HG03064 (cell line): ENCODE measurements at regions not wholly inside any gene's neighbourhood (a gene's known extent, or its start where the extent isn't known, plus 50 kb on each side); places are given as distances from the start of the nearest gene placed in this dataset.
"Not testable (repeated sequence)": the region's sequence is repeated elsewhere in the genome, so short reads cannot be mapped to it uniquely, and the experiment has no call there.

ENCODE experiments used
- ATAC-seq: cut with Tn5 transposase; IDR thresholded peaks from one replicate; pipeline ENCODE4 v1.9.1; 2021; ENCODE audit warnings: low read depth; ENCODE audit not compliant: unreplicated experiment

DNA sequence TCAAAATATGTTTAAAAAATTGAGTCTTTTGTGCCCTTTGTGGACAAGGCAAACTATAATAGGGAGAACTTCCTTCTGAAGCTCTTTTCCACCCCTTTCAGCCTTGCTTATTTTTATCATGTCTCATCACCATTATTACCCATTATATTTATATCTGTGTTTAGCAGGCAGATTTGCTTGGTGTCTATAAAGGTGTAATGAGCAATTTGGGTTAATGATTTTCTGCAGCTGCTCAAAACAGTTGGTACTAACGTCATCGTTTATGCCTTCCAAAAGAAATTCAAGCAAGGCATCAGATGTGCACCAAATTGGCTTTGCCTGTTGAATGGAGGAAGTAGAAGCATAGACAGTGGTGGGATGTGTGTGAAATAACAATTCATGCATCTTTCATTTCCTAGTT lies 483.7 kb upstream of the SGO1 start:
- no peak for ATAC-seq

DNA sequence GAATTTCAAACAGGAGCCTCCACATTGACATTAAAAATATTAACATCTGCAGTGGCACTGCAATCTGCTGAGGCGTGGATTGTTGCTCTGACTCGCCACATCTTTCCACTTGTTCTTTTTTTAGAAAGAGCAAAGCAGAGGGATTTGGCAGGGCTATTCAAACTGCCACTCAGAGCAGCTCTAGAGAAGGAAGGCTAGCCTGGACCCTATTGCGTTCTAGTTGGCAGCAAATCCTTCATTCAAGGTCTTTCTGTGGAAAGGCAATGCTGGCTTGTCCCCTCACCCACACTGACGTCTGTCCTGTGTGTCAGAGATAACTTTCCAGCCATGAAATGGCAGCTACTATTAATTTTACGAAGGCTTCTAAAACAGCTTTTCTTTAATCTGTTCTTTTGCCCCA lies 483.2 kb upstream of the SGO1 start:
- ATAC-seq, result no peak

DNA sequence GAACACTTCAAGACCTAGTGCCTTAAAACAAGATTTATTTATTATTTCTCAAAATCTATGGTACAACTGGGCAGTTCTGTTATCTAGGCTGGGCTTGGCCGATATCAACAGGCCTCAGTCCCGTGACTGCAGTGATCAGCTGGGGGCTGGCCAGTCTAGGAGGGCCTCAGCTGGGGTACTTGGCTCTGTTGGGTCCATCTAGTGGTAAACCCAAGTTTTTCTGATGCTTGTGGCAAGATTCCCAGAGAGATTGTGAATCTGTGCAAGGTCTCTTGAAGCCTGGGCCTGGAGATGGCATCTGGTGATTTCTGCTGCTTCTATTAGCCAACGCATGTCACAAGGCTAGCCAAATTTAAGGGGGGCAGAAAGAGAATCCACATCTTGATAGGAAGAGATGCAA lies 482.4 kb upstream of the SGO1 start:
- ATAC-seq, result no peak

DNA sequence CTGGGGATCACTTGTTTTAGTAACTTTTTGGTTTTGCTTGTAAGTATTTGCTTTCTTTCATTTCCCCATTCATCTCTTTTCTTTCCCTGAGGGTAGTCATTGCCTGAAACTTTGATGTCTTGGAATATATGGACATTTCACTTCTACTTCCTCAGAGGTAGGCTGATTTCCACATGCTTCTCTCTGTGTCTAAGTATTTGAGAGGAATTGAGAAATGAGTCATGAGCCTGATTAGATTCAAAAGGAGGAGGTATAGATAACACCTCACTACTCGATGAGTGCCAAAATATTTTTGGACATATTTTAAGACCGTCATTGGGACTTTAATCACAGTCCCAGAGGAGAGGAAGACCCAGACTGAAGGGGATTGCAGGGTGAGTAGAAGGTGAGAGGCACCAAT lies 480.1 kb upstream of the SGO1 start:
- no peak for ATAC-seq

DNA sequence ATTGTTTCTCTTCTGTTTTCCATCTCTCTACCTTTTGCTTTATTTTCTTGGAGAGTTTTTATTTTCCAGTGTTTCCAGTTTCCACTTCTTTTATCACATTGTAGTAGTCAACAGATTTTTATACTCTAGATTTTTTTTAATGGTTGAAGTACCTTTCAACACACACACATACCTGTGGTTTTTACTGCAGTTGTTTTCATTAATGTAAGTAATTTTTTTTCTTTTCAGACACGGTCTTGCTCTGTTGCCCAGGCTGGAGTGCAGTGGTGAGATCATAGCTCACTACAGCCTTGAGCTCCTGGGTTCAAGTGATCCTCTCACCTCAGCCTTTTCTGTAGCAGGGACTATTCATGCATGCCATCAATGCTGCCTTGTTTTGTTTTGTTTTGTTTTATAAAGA lies 472.5 kb upstream of the SGO1 start:
- no peak for ATAC-seq

DNA sequence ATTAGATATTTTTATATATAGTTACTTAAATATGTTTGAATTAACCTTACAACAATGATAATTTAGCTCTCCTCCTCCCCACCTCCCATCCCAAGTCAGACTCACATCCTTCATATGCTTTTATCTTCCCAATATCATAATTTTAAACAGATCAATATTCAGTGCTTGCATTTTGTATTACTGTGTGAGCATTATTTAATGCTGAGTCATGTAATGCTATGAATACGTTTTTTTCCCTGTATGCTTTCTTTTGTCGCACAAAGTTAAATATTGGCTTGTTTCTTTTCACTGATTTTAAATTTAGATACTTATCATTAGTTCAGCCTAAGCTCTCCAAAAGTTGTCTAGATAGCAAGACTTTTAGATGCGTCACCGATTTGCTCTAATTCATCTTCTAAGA lies 471.6 kb upstream of the SGO1 start:
- ATAC-seq, result no peak

DNA sequence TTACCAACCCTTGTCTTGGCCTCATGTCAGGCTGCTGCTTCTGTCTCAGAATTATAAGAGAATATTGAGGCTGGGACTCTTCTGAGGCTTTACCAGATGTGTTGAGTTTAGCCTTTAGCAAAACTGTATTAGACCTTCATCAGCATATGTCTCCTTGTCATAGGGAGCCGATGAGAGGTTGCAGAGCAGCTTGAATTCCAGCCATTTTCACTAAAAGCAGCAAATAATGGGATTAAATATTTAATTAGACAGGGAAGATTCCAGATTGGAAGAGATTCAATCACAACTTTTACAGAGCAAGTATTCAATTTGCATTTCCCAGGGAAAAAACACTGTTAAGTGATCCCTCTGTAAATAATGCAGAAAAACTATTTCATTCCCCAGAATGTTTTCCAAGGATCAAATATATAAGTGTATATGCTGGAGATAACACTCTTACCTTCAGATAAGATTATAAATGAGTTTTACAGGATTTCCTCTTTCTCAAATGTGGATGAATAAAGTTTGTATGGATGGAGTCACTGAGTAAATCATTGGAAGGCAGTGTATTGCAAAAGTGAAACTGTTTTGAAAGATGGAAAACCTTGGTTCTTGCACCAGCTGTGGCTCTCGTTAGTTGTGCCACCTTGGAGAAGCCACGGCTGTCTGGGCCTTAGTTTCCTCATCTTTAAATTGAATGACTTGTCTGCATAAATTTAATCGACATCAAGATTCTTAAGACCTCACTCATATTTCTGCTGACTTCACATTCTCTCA lies 466.4 kb upstream of the SGO1 start:
- ATAC-seq, result no peak

DNA sequence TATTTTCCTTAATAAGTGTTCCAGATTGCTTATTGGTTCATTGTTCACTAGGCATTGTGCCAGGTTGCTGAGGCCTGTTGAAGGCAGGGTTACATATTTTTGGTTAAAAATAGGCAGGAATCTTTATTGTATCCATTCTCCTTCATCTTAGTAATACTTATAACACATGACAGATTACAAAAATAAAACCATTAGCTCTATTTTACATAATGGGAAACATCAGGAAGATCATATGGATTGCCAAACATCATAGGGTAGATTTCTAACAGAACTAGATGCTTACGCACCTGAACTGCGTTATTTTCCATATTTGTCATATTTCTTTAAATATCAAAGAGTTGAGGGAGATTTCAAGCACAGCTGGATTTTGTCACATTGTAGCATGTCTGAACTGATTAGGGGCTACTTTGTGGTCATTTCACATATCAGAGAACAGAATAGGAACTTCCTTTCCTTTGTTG lies 462.9 kb upstream of the SGO1 start:
- ATAC-seq, result no peak

DNA sequence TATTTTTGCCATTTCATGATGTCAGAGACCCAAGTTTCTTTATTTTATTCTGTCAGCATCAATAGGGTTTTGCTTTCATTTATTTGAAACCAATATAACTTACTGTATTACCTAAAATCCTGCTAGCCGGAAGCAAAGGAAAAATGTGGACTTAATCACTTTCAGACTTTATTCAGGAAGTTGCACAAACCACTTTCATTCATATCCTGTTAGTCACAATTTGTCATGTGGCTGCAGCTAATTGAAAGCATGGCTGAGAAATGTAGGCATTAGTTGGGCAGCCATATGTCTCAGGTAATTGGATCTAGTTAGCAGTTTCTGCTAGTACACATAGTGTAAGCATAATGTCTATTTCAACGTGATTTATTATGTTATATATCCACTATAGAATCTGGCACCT lies 462.3 kb upstream of the SGO1 start:
- ATAC-seq, result no peak

DNA sequence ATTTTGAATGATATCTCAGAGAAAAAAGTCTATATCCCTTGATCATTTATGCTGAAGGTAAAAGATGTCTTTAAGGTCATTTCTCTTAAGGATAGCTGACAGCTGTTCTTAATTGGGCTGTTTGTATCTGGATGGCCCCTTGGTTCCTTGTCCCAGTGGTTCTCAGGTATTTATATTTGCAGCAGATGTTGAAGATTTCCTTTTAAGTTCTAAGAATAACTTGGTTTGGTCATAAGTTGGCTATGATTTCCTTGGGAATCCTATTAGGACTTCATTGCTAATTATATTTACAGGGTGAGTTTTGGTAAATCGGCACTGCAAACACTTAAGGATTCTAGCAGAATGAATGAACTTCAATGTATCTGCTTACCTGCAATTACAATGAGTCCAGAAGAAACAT lies 460.4 kb upstream of the SGO1 start:
- no peak for ATAC-seq

DNA sequence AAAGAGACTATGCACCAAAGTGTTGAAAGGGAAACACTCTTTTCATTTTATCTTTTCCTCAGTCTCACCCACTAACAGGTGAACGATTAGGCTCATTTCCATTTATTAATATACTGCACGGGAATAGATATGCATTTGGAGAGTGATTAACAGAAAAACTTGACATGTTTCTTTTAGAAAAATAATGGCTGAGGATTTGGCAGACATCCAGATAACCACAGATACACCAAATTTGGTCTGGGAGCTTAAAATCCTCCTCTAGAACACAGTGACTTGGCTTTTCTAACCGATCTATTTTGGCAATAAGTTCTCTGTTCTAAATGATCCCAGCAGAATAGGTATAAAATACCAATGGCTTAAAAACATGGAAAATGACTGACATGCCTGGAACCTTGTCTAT lies 459.3 kb upstream of the SGO1 start:
- ATAC-seq, result no peak

DNA sequence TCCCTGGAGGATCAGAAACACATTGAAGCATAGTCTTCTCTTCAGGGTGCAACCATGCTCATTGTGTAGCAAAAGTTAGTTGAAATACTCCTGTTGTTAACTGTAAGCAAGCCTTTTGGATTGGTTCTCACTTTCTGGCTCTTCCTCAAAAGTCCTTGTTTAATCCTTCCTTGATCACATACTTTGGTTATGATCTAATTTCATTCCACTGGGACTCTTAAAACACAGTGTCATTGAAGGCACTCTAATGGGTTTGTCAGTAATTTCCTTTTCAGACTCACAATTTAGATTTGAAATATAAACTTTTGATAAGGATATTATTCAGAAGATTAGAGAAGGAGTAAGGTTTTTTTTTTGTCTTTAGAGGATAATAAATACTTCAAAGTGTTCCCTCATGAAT lies 451.7 kb upstream of the SGO1 start:
- no peak for ATAC-seq

DNA sequence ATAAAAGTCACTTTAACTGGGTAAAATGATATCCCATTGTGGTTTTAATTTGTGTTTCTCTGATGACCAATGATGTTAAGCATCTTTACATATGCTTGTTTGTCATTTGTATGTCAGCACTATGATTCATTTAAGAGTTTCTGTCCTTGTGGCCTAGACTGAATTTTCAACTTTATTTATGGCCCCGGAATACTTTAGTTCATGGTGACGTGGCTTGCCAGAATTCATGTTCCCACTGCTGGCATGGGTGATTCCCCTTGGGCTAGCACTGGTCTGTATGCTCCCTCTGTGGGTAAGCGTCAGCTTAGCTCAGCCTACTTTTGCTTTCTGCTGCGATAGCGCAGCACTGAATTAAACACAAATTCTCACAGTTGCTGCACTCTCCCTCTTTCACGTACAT lies 436.3 kb upstream of the SGO1 start:
- no peak for ATAC-seq

DNA sequence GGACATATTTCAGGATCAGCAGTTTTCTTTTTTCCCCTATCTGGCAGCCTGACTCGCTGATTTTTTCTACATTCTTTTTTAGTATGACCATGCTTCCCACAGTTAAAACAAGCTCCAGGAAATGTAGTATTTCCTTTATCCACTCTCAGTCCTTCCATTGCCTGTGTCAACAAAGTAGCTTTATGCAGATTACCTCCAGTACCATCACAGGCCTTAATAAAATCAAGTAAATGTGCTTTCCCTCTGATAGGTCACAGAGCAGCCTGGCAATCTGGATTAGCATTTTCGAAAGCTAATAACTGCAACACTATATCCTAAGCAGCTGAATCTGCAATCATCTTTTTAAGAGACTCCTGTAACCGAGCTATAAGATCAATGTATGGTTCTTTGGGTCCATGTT lies 432.6 kb upstream of the SGO1 start:
- not testable (repeated sequence) for ATAC-seq

DNA sequence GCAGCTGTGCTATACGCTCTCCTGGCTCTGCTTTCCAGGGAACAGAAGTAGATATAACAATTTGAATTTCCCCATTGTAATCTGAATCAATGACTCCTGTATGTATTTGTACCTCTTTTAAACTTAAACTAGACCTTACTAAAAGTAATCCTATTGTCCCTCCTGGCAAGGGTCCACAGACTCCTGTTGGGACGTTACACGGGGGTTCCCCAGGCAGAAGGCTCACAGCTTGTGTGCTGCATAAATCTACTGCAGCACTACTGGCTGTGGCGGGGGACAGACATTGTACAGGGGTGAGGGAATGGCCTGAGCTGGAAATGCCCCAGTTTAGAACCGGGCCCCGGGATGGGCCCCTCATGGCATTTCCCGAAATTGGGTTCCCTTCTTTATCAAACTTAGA lies 432.2 kb upstream of the SGO1 start:
- ATAC-seq, result not testable (repeated sequence)

DNA sequence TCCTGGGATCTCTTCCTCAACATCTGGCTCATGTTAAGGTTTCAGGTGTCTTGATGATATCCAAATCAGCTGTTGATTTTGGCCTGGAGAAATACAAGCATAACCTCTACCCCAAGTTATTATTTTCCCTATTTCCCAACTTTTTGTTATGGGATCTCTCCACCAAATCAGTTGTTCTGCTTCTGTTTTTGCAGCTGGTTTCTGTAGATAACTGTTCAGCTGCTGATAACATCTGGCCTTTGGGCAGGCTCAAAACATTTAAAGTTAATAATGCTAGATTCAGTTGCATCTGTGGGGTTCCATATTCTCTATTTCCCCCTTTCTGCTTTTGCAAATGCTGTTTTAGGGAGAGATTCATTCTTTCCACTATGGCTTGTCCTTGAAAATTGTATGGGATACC lies 430.0 kb upstream of the SGO1 start:
- ATAC-seq, result not testable (repeated sequence)

DNA sequence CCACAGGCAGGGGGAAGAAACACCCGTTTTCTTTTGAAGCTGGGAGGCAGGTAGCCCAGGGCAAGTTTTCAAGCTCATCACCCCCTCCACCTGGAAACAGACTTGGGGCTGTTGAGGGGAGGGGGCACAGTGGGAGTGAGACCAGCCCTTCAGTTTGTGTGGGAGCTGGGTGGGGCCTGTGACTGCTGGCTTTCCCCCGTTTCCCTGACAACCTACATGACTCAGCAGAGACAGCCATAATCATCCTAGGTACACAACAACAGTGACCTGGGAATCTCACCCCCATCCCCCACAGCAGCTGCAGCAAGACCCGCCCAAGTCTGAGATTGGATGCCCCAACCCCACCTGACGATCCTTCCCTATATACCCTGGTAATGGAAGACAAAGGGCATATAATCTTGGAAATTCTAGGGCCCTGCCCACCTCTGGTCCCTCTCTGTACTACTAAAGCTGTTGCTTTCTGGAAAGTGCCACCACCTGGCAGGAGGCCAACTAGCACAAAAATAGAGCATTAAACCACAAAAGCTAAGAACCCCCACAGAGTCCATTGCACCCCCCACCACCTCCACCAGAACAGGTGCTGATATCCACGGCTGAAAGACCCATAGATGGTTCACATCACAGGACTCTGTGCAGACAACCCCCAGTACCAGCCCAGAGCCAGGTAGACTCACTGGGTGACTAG lies 422.2 kb upstream of the SGO1 start:
- ATAC-seq, result no peak

DNA sequence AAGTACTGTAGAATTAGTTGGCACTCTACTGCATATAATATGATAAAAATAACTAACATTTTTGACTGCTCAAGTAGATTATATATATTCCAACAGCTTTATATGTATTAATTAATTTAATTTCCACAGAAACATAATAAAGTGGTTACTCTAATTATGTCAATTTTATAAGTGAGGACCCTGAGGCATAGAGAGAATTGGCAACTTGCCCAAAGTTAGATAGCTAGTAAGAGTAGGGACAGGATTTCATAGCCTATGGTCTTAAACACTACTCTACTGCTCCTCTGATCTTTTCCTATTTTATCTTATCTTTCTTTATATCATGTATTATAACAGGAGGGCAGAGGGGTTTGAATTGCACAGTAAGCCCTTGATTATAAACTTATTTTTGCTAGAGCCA lies 418.7 kb upstream of the SGO1 start:
- no peak for ATAC-seq

DNA sequence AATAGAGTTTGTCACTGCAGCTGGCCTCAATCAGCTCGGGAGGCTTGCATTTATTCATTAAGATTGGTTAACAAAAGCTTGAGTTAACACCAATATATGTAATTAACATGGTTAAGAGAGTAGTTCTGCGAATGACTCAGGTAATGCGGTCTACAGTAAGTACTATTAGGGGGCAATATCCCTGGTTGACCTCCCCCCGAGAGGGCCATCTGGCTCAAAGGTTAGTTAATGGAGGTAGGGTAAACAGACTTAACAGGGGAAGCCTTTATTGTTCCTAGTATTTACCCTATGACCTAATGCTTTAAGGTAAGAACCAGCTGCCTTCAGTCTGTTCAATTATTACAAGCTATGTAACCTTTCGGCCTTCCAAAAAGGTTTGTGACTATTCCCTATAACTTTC lies 403.3 kb upstream of the SGO1 start:
- ATAC-seq, result no peak

DNA sequence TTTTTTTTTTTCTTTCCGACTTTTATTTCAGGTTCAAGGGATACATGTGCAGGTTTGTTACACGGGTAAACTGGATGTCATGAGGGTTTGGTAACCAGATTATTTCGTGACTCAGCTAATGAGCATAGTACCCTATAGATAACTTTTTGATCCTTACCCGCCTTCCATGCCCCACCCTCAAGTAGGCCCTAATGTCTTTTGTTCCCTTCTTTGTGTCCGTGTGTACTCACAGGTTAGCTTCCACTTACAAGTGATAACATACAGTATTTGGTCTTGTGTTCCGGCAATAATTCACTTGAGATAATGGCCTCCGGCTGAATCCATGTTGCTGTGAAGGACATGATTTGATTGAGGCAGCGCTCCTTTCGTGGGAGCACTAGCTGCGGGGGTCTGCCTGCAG lies 402.8 kb upstream of the SGO1 start:
- ATAC-seq, result no peak

DNA sequence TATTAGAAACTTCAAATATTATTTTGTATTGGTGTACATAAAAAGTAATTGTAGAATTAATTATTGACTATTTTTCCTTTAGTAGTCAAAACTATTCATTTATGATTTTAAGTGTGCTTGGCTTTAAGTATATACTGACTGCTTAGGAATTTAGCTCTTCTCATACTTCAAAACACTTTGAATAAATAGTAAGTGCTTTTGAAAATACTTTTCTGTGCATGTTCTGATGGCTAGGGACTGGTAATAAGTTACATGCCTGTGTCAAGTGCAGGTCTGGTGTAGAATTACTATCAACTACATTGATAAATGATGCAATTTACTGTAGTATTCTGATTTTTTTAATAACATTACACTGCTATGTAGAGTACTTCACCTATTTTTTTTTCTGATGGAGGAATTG lies 397.6 kb upstream of the SGO1 start:
- ATAC-seq, result no peak

DNA sequence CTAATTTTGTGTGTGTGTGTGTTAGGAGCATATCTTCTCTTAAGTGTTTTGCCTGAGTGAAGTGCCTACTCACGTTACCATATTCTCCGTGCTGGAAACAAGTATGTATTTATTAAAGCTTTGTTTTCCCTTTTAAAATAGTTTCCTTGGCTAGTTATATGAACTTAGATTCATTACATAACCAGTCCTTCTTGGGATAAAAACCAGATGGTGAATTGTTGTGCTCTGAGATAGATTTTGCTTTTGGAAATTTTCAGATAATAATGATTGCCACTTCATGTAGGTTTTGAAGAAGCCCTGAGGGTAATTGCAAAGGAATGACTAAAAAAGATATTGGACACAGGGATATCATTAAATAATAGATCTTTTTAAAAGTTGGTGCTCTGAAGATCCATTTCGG lies 390.2 kb upstream of the SGO1 start:
- no peak for ATAC-seq
